GM23248 (cell line): ENCODE measurements at regions not wholly inside any gene's neighbourhood (a gene's known extent, or its start where the extent isn't known, plus 50 kb on each side); places are given as distances from the start of the nearest gene placed in this dataset.

Experiments
- EZH2 ChIP-seq: fragments of 200-600 bp; sonication (generic); IDR thresholded peaks from 2 replicates; pipeline ENCODE4 v1.6.1; 2018; ENCODE audit warnings: antibody characterized with exemption, mild to moderate bottlenecking; ENCODE audit not compliant: insufficient read depth, poor library complexity, severe bottlenecking
- EZH2phosphoT487 ChIP-seq: fragments of 200-600 bp; sonication (generic); IDR thresholded peaks from 2 replicates; pipeline ENCODE4 v1.6.1; 2018; ENCODE audit warnings: antibody characterized with exemption, moderate library complexity, mild to moderate bottlenecking, low read depth; ENCODE audit not compliant: insufficient read depth

GRCh38 chr13:24012648-24013047 lies 115.3 kb upstream of the C1QTNF9B start:
- TF ChIP-seq EZH2phosphoT487 (no peak), EZH2 (no peak)
